ENCODE measurements at regions not wholly inside any gene's neighbourhood (a gene's known extent, or its start where the extent isn't known, plus 50 kb on each side); places are given as distances from the start of the nearest gene placed in this dataset.
A peak's percentile ranks its signal among the peaks of the same experiment; 100 is the strongest.

- no peak for DNase-seq
Measured at GRCh38 chr4:128480945-128481344, 193.3 kb upstream of the PGRMC2 start.

- DNase-seq = no peak
Measured at GRCh38 chr4:128477540-128477939, 189.9 kb upstream of the PGRMC2 start.

- no peak for DNase-seq
Measured at GRCh38 chr4:128475597-128475996, 188.0 kb upstream of the PGRMC2 start.

DNA sequence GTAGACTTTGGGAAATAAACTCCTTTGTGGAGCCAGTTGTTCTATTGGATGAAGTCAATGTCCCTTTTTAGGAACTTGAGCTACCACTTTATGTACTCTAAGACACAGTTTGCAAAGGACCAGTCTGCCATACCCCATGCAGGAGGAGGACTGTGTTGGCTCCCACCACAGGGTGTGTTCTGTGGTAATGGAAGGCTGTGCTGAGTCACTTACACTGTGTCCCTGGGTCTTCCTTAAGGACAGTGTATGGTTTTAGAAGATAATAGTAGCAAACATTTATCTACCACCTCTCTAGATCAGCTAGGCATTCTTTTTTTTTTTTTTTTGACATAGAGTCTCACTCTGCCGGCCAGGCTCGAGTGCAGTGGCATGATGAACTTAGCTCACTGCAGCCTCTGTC, 184.0 kb upstream of the PGRMC2 start:
- no peak for DNase-seq

GRCh38 chr4:128470492-128471053, 183.0 kb upstream of the PGRMC2 start:
- DNase-seq = no peak

DNA sequence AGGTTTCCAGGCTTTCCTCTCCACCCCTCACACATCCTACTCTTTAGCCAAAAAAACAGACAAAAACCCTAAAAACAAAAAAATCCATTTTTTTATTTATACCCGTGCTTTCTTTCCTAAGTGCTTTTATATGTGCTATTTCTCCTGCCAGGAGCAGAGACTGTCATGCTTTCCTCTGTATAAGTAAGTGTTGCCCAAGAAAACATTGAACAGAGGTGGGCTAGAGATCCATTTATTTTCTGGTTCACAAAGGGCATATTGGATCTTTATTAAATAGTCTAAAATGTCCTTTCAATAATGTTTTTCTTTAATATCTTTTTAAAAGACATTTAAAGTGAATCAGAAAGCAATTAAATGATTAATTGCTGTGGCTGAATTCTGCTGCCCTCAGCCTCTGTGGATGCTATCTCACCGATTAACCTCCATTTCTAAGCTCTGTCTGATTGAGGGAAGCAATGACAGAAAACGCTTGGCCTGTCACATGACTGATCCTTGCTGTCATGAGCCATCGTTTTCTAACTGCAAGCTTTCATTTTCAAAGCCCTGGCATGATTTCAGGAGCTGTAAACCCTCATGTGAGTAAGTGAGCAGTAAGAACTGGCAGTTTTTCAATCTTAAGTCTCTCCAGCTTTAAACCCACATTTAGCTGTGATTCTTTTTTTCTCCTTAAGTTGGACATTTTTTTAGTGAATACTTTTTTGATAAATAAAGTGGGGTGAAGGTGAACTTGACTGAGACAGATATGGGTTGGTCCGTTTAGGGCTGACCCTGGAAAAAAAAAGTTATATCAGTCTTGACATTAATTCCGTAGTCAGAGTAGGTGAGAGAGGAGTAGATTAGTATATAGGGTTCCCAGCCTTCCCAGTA, 180.7 kb upstream of the PGRMC2 start:
- DNase-seq = no peak

GRCh38 chr4:128465523-128465922, 177.9 kb upstream of the PGRMC2 start:
- DNase-seq = no peak

- no peak for DNase-seq
Measured at GRCh38 chr4:128463006-128463405, 175.4 kb upstream of the PGRMC2 start.

DNA sequence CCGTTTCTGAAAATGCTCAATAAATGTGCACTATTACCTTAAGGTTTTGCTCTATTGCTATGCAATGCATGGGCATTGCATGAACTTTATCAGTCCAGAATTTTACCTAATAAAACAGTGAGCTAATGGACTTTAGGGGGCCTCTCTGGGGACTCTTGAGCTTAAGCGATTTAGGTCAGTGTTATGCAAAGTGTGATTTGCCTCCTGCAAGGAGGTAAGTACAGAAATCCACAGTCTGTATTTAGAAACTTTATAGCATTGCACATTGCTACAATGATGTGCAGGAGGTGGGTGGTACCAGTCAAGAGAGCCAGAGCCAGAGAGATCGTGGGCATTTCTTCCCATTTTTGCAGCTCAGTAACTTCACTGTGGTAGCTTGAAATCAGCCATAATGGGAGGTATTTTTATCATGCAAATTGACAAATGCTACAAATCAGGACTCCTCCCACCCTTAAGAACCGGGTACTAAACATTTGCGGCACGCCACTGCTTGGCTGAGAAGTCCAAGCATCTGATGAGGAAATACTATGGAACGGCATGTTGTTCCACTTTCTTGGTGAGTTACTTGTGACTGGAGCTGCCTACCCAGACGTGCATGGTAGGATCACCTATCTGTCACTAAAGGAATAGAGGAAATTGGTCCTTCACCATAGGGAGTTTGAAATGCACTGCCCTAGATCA, 174.6 kb upstream of the PGRMC2 start:
- DNase-seq = no peak

DNA sequence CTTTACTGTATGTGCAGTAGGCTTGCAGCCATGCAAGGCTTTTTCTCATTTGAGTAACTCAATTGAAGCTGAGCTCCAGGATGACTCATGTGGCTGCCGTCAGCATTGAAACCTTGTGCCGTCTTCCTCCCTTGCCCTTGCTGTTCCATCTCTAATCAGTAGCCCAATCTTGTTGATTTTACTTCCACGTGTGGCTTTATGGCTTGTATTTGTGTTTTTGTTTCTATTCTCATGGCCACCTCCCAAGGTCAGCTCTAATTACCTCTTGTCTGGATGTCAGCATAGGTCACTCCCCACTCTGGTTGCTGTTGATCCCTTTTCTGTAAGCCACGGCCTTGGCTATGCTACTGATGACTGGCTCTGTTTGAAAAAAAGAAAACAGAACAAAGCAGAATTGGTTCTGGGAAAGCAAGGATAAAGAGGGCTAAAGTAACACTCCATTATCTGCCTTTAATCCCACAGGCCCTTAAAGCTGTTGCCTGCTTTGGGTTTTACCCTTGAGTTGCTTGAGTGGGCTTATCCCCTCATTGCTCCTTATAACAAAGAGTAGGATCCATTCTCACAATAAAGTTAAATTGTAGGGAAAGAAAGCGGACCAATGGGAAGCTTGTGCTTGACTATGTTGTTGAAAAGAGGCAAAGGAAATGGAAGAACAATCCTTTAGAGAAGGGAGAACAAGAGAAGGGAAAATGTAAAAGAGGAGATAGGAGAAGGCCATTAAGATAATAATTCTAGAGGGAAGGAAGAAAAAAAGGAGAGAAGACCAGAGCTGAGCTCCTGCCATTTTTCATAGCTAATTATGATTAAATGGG, 173.9 kb upstream of the PGRMC2 start:
- DNase-seq = no peak

DNA sequence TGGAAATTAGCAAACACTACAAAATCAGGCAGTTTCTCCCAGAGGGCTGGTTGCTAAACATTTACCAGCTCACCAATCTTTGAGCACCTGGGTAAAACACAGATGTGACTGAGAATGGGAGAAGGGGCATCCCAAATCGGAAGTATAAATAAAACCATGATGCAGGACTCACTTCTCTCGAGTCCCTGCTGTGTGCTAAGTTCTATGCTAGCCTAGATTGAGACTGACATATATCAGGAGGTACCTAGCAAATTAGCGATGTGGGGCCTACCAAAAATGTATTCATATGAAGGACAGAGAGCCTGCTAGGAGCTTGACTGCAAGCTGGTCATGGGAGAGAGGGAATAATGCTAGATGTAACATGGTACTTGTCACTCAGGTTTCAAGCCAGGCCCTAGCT, 171.9 kb upstream of the PGRMC2 start:
- no peak for DNase-seq

DNA sequence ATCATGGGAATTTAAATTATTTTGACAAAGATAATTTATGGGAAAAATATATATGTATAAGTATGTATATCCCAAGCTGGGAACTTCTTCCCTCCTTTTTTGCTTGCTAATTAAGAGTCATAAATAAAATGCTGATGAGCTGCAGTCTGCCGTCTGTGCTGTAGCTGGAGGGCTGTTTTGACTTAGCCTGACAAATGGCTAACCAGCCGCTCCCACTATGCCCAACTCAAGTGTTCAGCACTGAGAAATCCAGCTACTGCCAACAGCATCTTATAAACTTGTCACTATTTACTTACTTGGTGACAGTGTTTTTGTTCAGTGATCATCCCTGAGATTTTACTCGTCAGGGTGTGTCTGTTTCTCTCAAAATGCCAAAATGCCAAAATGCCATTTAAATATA, 171.2 kb upstream of the PGRMC2 start:
- DNase-seq = no peak

GRCh38 chr4:128457726-128458125, 170.1 kb upstream of the PGRMC2 start:
- no peak for DNase-seq

DNA sequence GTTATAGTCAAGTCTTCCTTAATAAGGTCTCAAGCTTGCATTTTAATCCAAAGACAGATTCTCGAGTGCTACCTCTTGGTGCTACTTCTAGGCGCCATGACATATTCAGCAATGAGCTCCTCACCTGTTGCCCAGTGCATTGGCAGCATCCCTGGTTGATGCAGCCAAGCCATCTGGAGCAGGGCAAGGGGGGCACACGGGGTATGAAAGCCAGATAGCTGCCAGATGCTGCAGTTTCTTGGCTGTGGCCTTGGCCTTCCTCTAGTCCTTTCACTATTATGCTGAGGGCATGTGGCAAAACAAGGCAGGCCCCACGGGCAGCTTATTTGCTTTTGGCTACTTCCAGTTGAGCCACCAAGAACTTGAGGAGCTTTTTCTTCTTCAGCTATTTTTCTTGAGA, 168.6 kb upstream of the PGRMC2 start:
- no peak for DNase-seq

GRCh38 chr4:128455480-128455879, 167.9 kb upstream of the PGRMC2 start:
- no peak for DNase-seq

DNA sequence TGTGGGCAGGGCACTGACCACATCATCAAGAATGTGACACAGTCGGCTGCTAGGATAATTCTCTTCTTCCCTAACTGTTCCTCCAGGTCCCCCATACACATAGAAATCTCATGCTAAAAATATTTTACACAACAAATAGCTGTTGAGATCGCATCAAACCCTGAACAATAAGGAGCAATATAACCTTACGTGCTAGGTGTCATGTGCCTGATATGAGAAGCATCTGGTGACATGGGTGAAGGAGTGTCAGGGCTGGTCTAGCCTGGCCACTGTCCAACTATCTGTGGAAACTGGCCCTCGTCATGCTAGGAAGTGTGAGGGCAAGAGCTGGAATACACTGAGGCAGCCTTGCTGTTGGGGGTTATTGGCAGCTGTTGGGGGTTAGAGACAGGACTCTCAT, 167.3 kb upstream of the PGRMC2 start:
- DNase-seq = no peak

GRCh38 chr4:128454281-128454871, 166.8 kb upstream of the PGRMC2 start:
- peak; percentile 55 for DNase-seq

DNA sequence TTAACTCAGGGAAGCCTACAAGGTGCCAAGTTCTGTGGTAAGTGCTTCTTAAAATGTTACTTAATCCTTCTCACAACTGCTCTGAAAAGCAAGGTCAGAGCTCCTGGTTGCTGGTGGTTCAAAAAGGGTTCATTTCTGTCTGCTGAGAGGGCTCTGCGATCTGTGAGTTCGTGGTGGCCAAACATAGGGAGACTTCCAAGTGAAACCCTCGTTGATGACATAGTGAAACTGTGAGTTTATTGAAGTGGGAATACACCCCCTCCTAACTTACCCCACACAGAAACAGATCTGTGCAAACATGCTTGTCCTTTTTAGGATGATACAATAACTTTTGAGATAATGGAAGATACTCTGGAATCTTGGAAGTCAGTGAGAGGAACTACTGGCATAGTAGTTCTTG, 164.8 kb upstream of the PGRMC2 start:
- no peak for DNase-seq

DNA sequence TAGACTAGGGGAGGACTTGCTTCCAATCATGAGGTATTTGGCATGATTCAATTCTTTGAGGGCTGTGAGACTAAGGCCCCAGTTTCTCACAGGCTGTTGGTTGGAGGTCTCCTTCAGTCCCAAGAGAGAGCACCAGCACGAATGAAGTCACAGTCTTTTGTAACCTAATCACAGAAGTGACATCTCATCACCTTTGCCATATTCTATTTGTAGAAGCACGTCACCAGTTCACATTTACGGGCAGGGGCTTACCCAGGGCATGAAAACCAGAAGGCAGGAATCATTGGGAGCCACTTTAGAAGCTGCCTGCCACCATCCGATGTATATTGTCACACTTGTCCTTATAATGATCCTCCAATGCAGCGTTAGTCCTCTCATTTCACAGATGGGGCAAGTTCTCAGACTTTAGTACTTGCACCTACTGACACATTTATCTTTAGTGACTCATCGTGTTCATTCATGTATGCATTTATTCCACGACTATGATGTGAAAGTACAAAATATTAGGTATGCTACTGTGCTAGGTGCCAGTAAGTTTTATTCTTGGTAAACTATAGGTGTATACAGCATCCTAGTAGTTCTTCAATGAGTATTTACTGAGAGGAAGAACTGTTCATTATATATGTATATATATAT, 163.8 kb upstream of the PGRMC2 start:
- DNase-seq = no peak

DNA sequence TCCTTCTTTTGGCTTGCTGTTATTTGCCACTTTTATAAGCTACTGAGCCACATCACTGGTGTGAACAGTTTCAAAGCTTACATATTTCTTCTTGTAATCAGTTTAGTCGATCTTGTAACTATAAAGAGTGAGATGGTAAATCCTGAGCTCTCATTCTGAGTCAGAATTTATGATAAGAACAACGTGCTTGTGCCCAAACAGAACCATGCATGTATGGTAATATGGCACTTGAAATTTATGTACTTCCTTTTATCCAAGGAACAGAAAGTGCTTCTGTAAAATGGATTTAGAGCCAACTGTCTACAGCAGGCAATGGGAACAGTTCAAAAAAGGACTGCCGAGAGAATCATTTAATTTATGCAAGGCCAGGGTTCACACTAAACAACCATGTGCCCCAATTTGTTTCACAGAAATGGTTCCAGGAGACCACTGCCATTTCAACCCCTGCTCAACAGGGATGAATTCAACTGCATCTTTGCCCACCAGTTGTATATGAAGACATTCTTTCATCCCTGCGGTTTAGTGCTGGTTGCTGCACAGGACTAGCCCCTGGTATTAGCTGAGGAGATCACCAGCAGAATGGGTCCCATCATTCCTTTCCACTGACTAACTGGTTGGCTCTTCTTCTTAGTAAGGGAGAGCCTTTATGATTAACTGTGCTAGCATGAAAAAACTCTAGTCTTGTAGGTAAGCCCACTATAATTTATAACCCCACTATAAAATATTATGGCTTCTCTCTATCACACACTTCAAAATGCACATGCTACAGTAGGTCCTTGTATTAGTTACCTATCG, 162.9 kb upstream of the PGRMC2 start:
- DNase-seq = no peak

GRCh38 chr4:128449251-128449650, 161.6 kb upstream of the PGRMC2 start:
- no peak for DNase-seq
